Peyer's patch (tissue), 4 donors: ENCODE measurements at regions not wholly inside any gene's neighbourhood (a gene's known extent, or its start where the extent isn't known, plus 50 kb on each side); places are given as distances from the start of the nearest gene placed in this dataset.

ENCODE experiments used
- POLR2A ChIP-seq, 2 donors: fragments of 450-650 bp; IDR thresholded peaks; one replicate each; pipeline ENCODE4 v1.5.1; 2017; ENCODE audit warnings: antibody characterized with exemption in 2 of 2, mild to moderate bottlenecking in 2 of 2, moderate library complexity in 2 of 2
- TF ChIP-seq, protein P1 (sequence below), 6 experiments: fragments of 450-650 bp in 4 of 6; fragments of 200-600 bp in 2 of 6; sonication (generic) in 1 of 6; IDR thresholded peaks; one replicate each; pipeline ENCODE4 v1.5.1; 2017 to 2019; ENCODE audit warnings: antibody characterized with exemption in 6 of 6, mild to moderate bottlenecking in 3 of 6, moderate library complexity in 1 of 6

DNA sequence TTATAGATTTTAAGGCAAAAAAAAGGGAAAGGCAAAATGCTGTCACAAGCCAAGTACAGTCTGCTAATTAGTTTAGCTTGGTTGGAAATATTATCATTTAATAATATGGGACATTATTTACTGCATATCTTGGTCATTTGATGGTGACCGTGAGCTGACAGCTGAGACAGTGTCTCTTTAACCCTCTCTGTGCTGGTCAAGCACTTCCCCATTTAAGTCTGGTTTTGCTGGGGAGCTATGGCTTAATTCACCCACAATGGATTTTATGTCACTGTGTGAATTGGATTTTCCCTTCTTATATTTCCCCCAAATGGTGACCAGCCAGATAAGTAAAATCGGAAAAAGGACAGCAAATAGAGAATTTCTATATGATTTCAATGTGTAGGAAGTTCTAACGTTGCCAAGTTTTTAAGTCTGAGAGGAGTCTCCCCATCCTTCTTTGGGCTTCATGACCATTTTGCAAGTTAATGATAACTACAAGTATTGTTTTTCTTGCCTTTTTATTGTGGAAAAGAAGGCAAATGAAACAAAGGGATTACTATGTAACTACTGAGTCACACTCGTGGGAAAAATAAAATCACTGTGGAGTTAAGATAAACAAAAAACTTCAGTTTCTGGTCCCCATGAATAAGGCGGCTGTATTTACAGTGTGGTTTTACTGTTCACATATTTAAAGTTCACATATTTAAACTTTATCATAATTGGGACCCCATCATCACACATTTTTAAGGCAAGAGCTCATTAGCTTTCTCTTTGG is 373.5 kb downstream of the NR2F2 start:
- TF ChIP-seq, protein P1, sequence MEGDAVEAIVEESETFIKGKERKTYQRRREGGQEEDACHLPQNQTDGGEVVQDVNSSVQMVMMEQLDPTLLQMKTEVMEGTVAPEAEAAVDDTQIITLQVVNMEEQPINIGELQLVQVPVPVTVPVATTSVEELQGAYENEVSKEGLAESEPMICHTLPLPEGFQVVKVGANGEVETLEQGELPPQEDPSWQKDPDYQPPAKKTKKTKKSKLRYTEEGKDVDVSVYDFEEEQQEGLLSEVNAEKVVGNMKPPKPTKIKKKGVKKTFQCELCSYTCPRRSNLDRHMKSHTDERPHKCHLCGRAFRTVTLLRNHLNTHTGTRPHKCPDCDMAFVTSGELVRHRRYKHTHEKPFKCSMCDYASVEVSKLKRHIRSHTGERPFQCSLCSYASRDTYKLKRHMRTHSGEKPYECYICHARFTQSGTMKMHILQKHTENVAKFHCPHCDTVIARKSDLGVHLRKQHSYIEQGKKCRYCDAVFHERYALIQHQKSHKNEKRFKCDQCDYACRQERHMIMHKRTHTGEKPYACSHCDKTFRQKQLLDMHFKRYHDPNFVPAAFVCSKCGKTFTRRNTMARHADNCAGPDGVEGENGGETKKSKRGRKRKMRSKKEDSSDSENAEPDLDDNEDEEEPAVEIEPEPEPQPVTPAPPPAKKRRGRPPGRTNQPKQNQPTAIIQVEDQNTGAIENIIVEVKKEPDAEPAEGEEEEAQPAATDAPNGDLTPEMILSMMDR (IDR thresholded peaks at IDR 0.05): no peak
- no peak for TF ChIP-seq POLR2A (IDR thresholded peaks at IDR 0.05)
